Activated CD4-positive, alpha-beta T cell treated with anti-CD3 and anti-CD28 coated beads for 36 hours (primary cell): ENCODE measurements at regions not wholly inside any gene's neighbourhood (a gene's known extent, or its start where the extent isn't known, plus 50 kb on each side); places are given as distances from the start of the nearest gene placed in this dataset.
"Not testable (repeated sequence)": the region's sequence is repeated elsewhere in the genome, so short reads cannot be mapped to it uniquely, and the experiment has no call there.

Experiments
- ATAC-seq: fragments of 200-7000 bp; cut with Tn5 transposase; one replicate; pipeline ENCODE4 v1.10.0; 2021; ENCODE audit warnings: mild to moderate bottlenecking, moderate library complexity
- CTCF ChIA-PET: fragments of 350-600 bp; sonication (Branson Sonifier 250); formaldehyde crosslinking; loops from one replicate; lab custom pipeline; 2021; ENCODE audit warnings: antibody characterized with exemption; lab: Charles Lee
- POLR2A ChIA-PET: fragments of 350-600 bp; sonication (Branson Sonifier 250); formaldehyde crosslinking; loops from one replicate; lab custom pipeline; 2021; ENCODE audit warnings: antibody characterized with exemption, inconsistent platforms; lab: Charles Lee
- DNase-seq: peaks from one replicate; pipeline ENCODE4 v3.0.0-alpha.2; 2020
- H3K27ac Mint-ChIP-seq: one replicate; pipeline ENCODE4 v1.8.0; 2021; ENCODE audit warnings: mixed read lengths
- H3K27me3 Mint-ChIP-seq: one replicate; pipeline ENCODE4 v1.8.0; 2021; ENCODE audit warnings: mixed read lengths
- H3K36me3 Mint-ChIP-seq: one replicate; pipeline ENCODE4 v1.8.0; 2021; ENCODE audit warnings: low read depth, mixed read lengths
- H3K4me1 Mint-ChIP-seq: one replicate; pipeline ENCODE4 v1.8.0; 2021; ENCODE audit warnings: mixed read lengths
- H3K4me3 Mint-ChIP-seq: one replicate; pipeline ENCODE4 v1.8.0; 2021; ENCODE audit warnings: mild to moderate bottlenecking, moderate library complexity, mixed read lengths
- H3K9me3 Mint-ChIP-seq: one replicate; pipeline ENCODE4 v1.8.0; 2021; ENCODE audit warnings: low read depth, mixed read lengths
- intact Hi-C, 2 experiments: fragments of 100-400 bp; cut with DNase I in 1 of 2; cut with micrococcal nuclease in 1 of 2; formaldehyde crosslinking; loops; one replicate each; pipeline versions ENCODE4 v1.14.2 to v1.15.1; 2022 to 2024; cut with DNase I, micrococcal nuclease

GRCh38 chr21:35448876-35449599, 399.9 kb upstream of the RUNX1 start:
- Mint-ChIP-seq H3K36me3 (no peaks in the 10 kb centered on the region), H3K4me3 (no peak overlapping the region), H3K27ac (no peak overlapping the region), H3K4me1 (no peaks in the 10 kb centered on the region), H3K9me3 (peaks cover 13% of the 10 kb centered on the region), H3K27me3 (peaks cover 2% of the 10 kb centered on the region)
- intact Hi-C loops: no loop called here
- CTCF ChIA-PET: interaction anchor here (0.7 to 1.0 kb wide), 2 partner anchors 10 to 348 kb away, joined by 3 read pairs; no protein-coding TSS in a partner anchor
- DNase-seq (no peak), ATAC-seq (no peak)
- POLR2A ChIA-PET: no interaction called here

GRCh38 chr21:35444391-35444790, 395.3 kb upstream of the RUNX1 start:
- intact Hi-C loops: no loop called here
- CTCF ChIA-PET: no interaction called here
- POLR2A ChIA-PET: no interaction called here
- H3K4me3 Mint-ChIP-seq: no peak overlapping the region
- no peaks in the 10 kb centered on the region for H3K9me3 Mint-ChIP-seq
- H3K36me3 Mint-ChIP-seq: no peaks in the 10 kb centered on the region
- ATAC-seq (no peak), DNase-seq (no peak)
- H3K27me3 Mint-ChIP-seq: peaks cover 4% of the 10 kb centered on the region
- H3K27ac Mint-ChIP-seq: no peak overlapping the region
- H3K4me1 Mint-ChIP-seq: peaks cover 6% of the 10 kb centered on the region

- peaks cover 4% of the 10 kb centered on the region for H3K27me3 Mint-ChIP-seq
- POLR2A ChIA-PET: interaction anchor here (0.5 kb wide), 1 partner anchor 502 kb away, joined by 4 read pairs; no protein-coding TSS in a partner anchor
- peak; percentile 30 for ATAC-seq
These were observed 392.9 kb upstream of the RUNX1 start for GRCh38 chr21:35441868-35442582.

GRCh38 chr21:35438643-35439404, 389.7 kb upstream of the RUNX1 start:
- POLR2A ChIA-PET: interaction anchor here (0.7 kb wide), 1 partner anchor 12 kb away, joined by 7 read pairs; no protein-coding TSS in a partner anchor
- intact Hi-C loops: loop anchor here in 1 of 2 experiments (10.0 kb wide), 1 partner anchor 586 kb away; no protein-coding TSS in a partner anchor
- peaks cover 7% of the 10 kb centered on the region for H3K27me3 Mint-ChIP-seq
- ATAC-seq (peak; percentile 91), DNase-seq (peak; percentile 46)
- no peak overlapping the region for H3K4me3 Mint-ChIP-seq
- CTCF ChIA-PET: interaction anchor here (0.5 to 1.4 kb wide), 5 partner anchors 372 to 745 kb away, joined by 3 to 5 read pairs (median 3); no protein-coding TSS in a partner anchor
- no peak overlapping the region for H3K27ac Mint-ChIP-seq
- H3K4me1 Mint-ChIP-seq: peaks cover 22% of the 10 kb centered on the region
- H3K9me3 Mint-ChIP-seq: peaks cover 12% of the 10 kb centered on the region
- H3K36me3 Mint-ChIP-seq: peaks cover 1% of the 10 kb centered on the region

More at GRCh38 chr21:35441868-35442582, 392.9 kb upstream of the RUNX1 start:
- DNase-seq: no peak
- intact Hi-C loops: no loop called here
- peaks cover 22% of the 10 kb centered on the region for H3K4me1 Mint-ChIP-seq
- H3K27ac Mint-ChIP-seq: no peak overlapping the region
- CTCF ChIA-PET: interaction anchor here (0.8 kb wide), 1 partner anchor 50 kb away, joined by 3 read pairs; no protein-coding TSS in a partner anchor
- H3K36me3 Mint-ChIP-seq: no peaks in the 10 kb centered on the region
- H3K4me3 Mint-ChIP-seq: no peak overlapping the region
- no peaks in the 10 kb centered on the region for H3K9me3 Mint-ChIP-seq

GRCh38 chr21:35437941-35438340, 388.8 kb upstream of the RUNX1 start:
- Mint-ChIP-seq H3K9me3 (peaks cover 19% of the 10 kb centered on the region), H3K27me3 (peaks cover 7% of the 10 kb centered on the region), H3K36me3 (peaks cover 5% of the 10 kb centered on the region), H3K4me1 (peaks cover 22% of the 10 kb centered on the region), H3K4me3 (no peak overlapping the region), H3K27ac (no peak overlapping the region)
- ChIA-PET POLR2A (interaction anchor here (0.6 to 0.7 kb wide), 2 partner anchors 11 to 107 kb away, joined by 4 to 7 read pairs; no protein-coding TSS in a partner anchor), CTCF (interaction anchor here (1.0 to 1.4 kb wide), 4 partner anchors 11 to 744 kb away, joined by 3 to 5 read pairs (median 4); no protein-coding TSS in a partner anchor)
- intact Hi-C loops: loop anchor here in 1 of 2 experiments (10.0 kb wide), 1 partner anchor 587 kb away; no protein-coding TSS in a partner anchor
- no peak for ATAC-seq
- no peak for DNase-seq

- Mint-ChIP-seq H3K36me3 (peaks cover 5% of the 10 kb centered on the region), H3K4me3 (no peak overlapping the region), H3K27ac (no peak overlapping the region), H3K27me3 (peaks cover 7% of the 10 kb centered on the region), H3K4me1 (peaks cover 16% of the 10 kb centered on the region), H3K9me3 (peaks cover 26% of the 10 kb centered on the region)
- CTCF ChIA-PET: interaction anchor here (0.6 to 1.0 kb wide), 3 partner anchors 10 to 236 kb away, joined by 3 to 4 read pairs (median 3); no protein-coding TSS in a partner anchor
- POLR2A ChIA-PET: interaction anchor here (0.6 kb wide), 1 partner anchor 230 kb away, joined by 4 read pairs; no protein-coding TSS in a partner anchor
- intact Hi-C loops: loop anchor here in 1 of 2 experiments (10.0 kb wide), 1 partner anchor 588 kb away; no protein-coding TSS in a partner anchor
- ATAC-seq (no peak), DNase-seq (no peak)
These were observed 387.8 kb upstream of the RUNX1 start for GRCh38 chr21:35436899-35437298.

GRCh38 chr21:35432601-35433000, 383.5 kb upstream of the RUNX1 start:
- H3K27ac Mint-ChIP-seq, H3K36me3 Mint-ChIP-seq, H3K4me3 Mint-ChIP-seq, DNase-seq, POLR2A ChIA-PET, H3K27me3 Mint-ChIP-seq, ATAC-seq: not testable (repeated sequence)
- Mint-ChIP-seq H3K9me3 (peaks cover 31% of the 10 kb centered on the region), H3K4me1 (peaks cover 15% of the 10 kb centered on the region)
- CTCF ChIA-PET: interaction anchor here (0.6 kb wide), 1 partner anchor 792 kb away, joined by 4 read pairs; no protein-coding TSS in a partner anchor
- intact Hi-C loops: loop anchor here in 1 of 2 experiments (10.0 kb wide), 1 partner anchor 592 kb away; no protein-coding TSS in a partner anchor

GRCh38 chr21:35430260-35430659, 381.2 kb upstream of the RUNX1 start:
- Mint-ChIP-seq H3K9me3 (peaks cover 30% of the 10 kb centered on the region), H3K27me3 (peaks cover 5% of the 10 kb centered on the region), H3K36me3 (peaks cover 5% of the 10 kb centered on the region), H3K4me1 (peaks cover 27% of the 10 kb centered on the region), H3K27ac (no peak overlapping the region), H3K4me3 (no peak overlapping the region)
- no peak for ATAC-seq
- intact Hi-C loops: loop anchor here in 1 of 2 experiments (10.0 kb wide), 1 partner anchor 595 kb away; no protein-coding TSS in a partner anchor
- ChIA-PET POLR2A (no interaction called here), CTCF (interaction anchor here (0.8 kb wide), 1 partner anchor 109 kb away, joined by 5 read pairs; no protein-coding TSS in a partner anchor)
- DNase-seq: no peak

- peaks cover 4% of the 10 kb centered on the region for H3K36me3 Mint-ChIP-seq
- ChIA-PET CTCF (no interaction called here), POLR2A (no interaction called here)
- H3K27ac Mint-ChIP-seq: no peak overlapping the region
- peaks cover 27% of the 10 kb centered on the region for H3K4me1 Mint-ChIP-seq
- DNase-seq (no peak), ATAC-seq (no peak)
- H3K9me3 Mint-ChIP-seq: peaks cover 20% of the 10 kb centered on the region
- H3K27me3 Mint-ChIP-seq: peaks cover 5% of the 10 kb centered on the region
- intact Hi-C loops: loop anchor here in 1 of 2 experiments (5.0 kb wide), 1 partner anchor 98 kb away; no protein-coding TSS in a partner anchor
- no peak overlapping the region for H3K4me3 Mint-ChIP-seq
These were observed 379.8 kb upstream of the RUNX1 start for GRCh38 chr21:35428937-35429336.

- intact Hi-C loops: loop anchor here in 1 of 2 experiments (5.0 kb wide), 1 partner anchor 99 kb away; no protein-coding TSS in a partner anchor
- Mint-ChIP-seq H3K36me3 (peaks cover 3% of the 10 kb centered on the region), H3K9me3 (peaks cover 16% of the 10 kb centered on the region), H3K4me1 (peaks cover 27% of the 10 kb centered on the region), H3K27ac (peak overlapping the region; percentile 75), H3K4me3 (peak overlapping the region; percentile 39), H3K27me3 (peaks cover 5% of the 10 kb centered on the region)
- ATAC-seq (peak; percentile 74), DNase-seq (peak; percentile 47)
- POLR2A ChIA-PET: no interaction called here
- CTCF ChIA-PET: no interaction called here
These were observed 379.4 kb upstream of the RUNX1 start for GRCh38 chr21:35428489-35428888.
